ENCODE measurements at regions not wholly inside any gene's neighbourhood (a gene's known extent, or its start where the extent isn't known, plus 50 kb on each side); places are given as distances from the start of the nearest gene placed in this dataset.

DNA sequence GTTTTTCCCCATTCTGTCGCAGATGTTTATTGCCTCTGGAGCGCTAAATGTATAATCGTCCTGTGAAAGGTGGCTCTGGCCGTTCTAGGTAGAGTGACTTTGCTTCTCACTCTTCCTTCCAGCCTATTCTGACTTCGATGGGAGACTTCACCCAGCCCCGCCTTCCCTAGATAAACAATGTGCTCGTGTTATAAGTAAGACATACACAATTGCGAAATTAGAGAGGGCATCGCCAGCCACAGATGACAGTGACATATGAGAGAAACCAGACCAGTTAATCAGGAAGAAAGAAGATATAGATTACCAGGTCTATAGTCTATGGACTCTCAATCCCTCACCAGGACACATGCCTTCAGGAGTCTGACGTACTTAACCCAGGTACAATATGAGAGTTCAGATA lies 1050.5 kb upstream of the AUTS2 start:
- TF ChIP-seq, protein P1, sequence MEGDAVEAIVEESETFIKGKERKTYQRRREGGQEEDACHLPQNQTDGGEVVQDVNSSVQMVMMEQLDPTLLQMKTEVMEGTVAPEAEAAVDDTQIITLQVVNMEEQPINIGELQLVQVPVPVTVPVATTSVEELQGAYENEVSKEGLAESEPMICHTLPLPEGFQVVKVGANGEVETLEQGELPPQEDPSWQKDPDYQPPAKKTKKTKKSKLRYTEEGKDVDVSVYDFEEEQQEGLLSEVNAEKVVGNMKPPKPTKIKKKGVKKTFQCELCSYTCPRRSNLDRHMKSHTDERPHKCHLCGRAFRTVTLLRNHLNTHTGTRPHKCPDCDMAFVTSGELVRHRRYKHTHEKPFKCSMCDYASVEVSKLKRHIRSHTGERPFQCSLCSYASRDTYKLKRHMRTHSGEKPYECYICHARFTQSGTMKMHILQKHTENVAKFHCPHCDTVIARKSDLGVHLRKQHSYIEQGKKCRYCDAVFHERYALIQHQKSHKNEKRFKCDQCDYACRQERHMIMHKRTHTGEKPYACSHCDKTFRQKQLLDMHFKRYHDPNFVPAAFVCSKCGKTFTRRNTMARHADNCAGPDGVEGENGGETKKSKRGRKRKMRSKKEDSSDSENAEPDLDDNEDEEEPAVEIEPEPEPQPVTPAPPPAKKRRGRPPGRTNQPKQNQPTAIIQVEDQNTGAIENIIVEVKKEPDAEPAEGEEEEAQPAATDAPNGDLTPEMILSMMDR (IDR thresholded peaks at IDR 0.05; ENCODE audit: control extremely low read depth, extremely low read depth, low read depth, missing control alignments): no peak
- no peak for DNase-seq (ENCODE audit: extremely low spot score)
- ChIA-PET POLR2A (no interaction called here), CTCF (interaction anchor here (0.9 kb wide), 1 partner anchor 10 kb away, joined by 3 read pairs; no protein-coding TSS in a partner anchor)

DNA sequence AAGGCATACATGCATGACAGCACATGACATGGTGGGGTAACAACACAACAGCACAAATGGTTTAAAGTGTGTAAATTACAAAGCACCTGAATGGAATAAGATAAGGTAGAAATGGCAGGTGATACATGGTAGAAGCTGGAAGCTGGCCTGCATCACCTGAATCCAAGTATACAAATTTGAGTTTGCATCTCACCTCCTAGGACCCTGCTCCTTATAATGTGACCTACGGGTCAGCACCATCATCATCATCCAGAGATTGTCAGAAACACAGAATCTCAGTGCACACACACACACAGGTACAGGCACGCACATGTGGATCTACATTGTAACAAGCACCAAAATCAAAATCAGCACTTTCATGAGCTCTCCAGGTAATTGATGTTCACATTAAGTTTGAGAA lies 1048.2 kb upstream of the AUTS2 start:
- ChIA-PET CTCF (no interaction called here), POLR2A (no interaction called here)
- TF ChIP-seq, protein P1 (IDR thresholded peaks at IDR 0.05; ENCODE audit: control extremely low read depth, extremely low read depth, low read depth, missing control alignments): no peak
- DNase-seq (ENCODE audit: extremely low spot score): no peak

DNA sequence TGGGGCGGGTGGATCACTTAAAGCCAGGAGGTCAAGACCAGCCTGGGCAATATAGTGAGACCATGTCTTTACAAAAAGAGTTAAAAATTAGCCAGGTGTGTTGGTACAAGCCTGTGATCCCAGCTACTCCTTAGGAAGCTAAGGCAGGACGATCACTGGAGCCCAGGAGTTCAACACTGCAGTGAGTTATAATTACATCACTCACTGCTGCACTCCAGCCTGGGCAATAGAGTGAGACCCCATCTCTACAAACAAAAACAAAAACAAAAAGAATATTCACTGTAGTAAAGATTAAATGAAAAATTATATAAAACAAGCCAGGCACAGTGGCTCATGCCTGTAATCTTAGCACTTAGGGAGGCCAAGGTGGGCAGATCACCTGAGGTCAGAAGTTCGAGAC lies 1047.6 kb upstream of the AUTS2 start:
- TF ChIP-seq, protein P1 (IDR thresholded peaks at IDR 0.05; ENCODE audit: control extremely low read depth, extremely low read depth, low read depth, missing control alignments): no peak
- POLR2A ChIA-PET: no interaction called here
- CTCF ChIA-PET: no interaction called here
- DNase-seq (ENCODE audit: extremely low spot score): no peak

DNA sequence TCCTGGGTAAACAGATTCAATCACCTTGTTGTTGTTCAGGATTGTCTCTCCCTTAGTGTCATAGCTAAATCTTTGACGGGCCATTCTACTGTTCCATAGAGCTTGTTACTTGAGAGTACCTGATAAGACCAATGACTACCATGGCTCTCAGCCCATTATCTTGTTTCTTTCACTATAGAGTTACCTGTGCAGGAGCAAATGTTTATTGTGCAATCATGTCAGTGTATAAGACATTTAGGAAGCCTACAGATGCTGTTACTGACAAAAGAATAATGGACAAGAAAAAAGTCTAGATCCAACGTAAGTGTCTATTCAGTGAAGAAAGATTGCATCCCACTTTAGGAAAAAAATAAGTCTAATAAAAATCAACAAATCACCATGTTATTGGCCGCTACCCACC lies 1041.7 kb upstream of the AUTS2 start:
- CTCF ChIA-PET: no interaction called here
- POLR2A ChIA-PET: no interaction called here
- TF ChIP-seq, protein P1 (IDR thresholded peaks at IDR 0.05; ENCODE audit: control extremely low read depth, extremely low read depth, low read depth, missing control alignments): no peak
- no peak for DNase-seq (ENCODE audit: extremely low spot score)

DNA sequence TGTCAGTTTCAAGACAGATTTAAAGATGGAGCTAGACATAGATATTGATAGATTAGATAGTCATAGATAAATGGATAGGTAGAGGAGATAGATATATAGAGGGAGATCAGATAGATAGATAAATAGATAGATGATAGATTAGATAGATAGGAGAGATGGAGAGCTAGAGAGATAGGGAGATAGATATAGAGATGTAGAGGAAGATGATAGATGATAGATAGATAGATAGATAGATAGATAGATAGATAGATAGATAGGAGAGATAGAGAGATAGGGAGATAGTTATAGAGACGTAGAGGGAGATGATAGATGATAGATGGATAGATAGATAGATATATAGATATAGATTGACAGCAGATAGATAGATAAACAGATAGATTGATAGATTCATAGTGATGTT lies 1038.8 kb upstream of the AUTS2 start:
- CTCF ChIA-PET: no interaction called here
- TF ChIP-seq, protein P1 (IDR thresholded peaks at IDR 0.05; ENCODE audit: control extremely low read depth, extremely low read depth, low read depth, missing control alignments): no peak
- DNase-seq (ENCODE audit: extremely low spot score): no peak
- POLR2A ChIA-PET: no interaction called here

DNA sequence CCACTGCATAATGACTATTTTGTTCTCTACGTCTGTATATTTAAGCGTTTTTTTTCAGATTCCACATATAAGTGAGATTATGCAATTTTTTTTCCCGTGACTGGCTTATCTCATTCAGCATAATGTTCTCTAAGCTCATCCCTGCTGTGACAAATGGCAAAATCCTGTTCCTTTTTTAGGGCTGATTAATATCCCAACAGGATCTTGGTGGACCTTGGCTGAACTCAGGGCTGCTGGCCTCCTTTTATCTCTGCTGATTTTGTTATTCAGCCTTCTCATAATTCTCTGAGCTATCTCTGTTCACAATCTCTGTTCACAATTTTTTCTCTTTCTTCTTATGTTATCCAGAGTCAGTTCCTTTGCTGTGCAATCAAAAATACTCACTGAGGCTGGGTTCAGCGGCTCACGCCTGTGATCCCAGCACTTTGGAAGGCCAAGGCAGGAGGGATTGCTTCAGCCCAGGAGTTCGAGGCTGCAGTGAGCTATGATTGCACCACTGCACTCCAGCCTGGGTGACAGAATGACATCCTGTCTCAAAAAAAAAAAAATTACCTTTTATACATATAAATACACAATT lies 1035.9 kb upstream of the AUTS2 start:
- TF ChIP-seq, protein P1 (IDR thresholded peaks at IDR 0.05; ENCODE audit: control extremely low read depth, extremely low read depth, low read depth, missing control alignments): no peak
- CTCF ChIA-PET: no interaction called here
- no peak for DNase-seq (ENCODE audit: extremely low spot score)
- POLR2A ChIA-PET: no interaction called here
